ENCODE measurements at regions not wholly inside any gene's neighbourhood (a gene's known extent, or its start where the extent isn't known, plus 50 kb on each side); places are given as distances from the start of the nearest gene placed in this dataset.
"Not testable (repeated sequence)": the region's sequence is repeated elsewhere in the genome, so short reads cannot be mapped to it uniquely, and the experiment has no call there.

DNA sequence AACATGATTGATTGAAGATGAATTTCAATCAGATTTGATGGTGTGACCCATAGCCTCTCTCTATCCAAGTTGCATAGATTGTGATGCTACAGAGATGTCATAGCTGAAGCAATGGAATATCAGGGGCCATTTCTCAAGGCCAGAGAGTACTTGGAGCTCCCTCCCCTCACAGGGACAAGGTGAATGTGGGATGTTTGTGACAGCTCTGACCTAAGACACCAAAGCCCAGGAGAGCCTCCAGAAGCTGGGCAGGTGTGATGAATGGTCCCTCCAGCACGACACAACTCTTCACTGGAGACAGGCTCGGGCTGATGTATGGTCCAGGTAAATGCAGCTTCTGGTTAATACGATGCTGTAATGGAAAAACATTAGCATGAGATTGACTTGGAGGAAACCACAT is 101.0 kb upstream of the ZC3H12A start:
- no peak for TF ChIP-seq CTCF (IDR thresholded peaks at IDR 0.05)
- intact Hi-C loops (cut with DNase I): no loop called here
- Histone ChIP-seq H3K4me3 (no peak overlapping the region), H3K36me3 (no peaks in the 10 kb centered on the region), H3K4me1 (no peaks in the 10 kb centered on the region), H3K27me3 (ENCODE audit: low read depth) (no peaks in the 10 kb centered on the region), H3K27ac (no peak overlapping the region), H3K9me3 (no peaks in the 10 kb centered on the region)
- no peak for ATAC-seq
- DNase-seq: no peak

DNA sequence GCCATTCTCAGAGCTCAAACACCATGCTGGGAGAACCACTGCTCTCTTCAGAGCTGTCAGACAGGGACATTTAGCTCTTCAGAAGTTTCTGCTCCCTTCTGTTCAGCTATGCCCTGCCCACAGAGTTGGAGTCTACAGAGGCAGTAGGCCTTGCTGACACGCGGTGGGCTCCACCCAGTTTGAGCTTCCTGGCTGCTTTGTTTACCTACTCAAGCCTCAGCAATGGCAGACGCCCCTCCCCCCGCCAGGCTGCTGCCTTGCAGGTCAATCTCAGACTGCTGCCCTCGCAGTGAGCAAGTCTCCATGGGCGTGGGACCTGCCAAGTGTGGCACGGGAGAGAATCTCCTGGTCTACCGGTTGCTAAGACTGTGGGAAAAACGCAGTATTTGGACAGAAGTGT is 93.8 kb upstream of the ZC3H12A start:
- peaks cover 16% of the 10 kb centered on the region for H3K27me3 ChIP-seq (ENCODE audit: low read depth)
- H3K36me3 ChIP-seq; ATAC-seq; H3K4me3 ChIP-seq; H3K9me3 ChIP-seq; H3K4me1 ChIP-seq; intact Hi-C loops (cut with DNase I); H3K27ac ChIP-seq; DNase-seq: not testable (repeated sequence)

GRCh38 chr1:37387854-37388253 is 86.5 kb upstream of the ZC3H12A start:
- DNase-seq: no peak
- Histone ChIP-seq H3K9me3 (no peaks in the 10 kb centered on the region), H3K4me3 (no peak overlapping the region), H3K36me3 (no peaks in the 10 kb centered on the region), H3K4me1 (no peaks in the 10 kb centered on the region), H3K27me3 (ENCODE audit: low read depth) (peaks cover 9% of the 10 kb centered on the region), H3K27ac (no peak overlapping the region)
- ATAC-seq: no peak
- TF ChIP-seq CTCF (IDR thresholded peaks at IDR 0.05): no peak
- intact Hi-C loops (cut with DNase I): no loop called here

DNA sequence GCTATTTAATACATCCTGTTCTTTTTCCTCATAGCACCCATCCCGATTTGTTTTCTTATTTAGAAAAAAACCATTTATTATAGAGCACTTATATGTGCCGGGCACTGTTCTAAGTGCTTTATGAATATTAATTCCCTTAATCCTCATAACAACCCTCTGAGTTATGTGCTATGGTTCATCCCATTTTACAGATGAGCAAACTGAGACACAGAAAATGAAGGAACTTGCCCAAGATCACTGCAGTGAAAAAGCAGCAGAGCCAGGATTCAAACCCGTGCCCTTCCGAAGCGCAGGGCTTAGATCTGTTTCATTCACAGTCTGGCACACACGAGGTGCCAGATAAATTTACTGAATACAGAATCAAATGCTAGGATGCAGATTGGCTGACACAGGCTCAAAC is 85.1 kb upstream of the ZC3H12A start:
- H3K36me3 ChIP-seq: no peaks in the 10 kb centered on the region
- no peak overlapping the region for H3K4me3 ChIP-seq
- H3K27ac ChIP-seq: no peak overlapping the region
- no peaks in the 10 kb centered on the region for H3K9me3 ChIP-seq
- H3K27me3 ChIP-seq (ENCODE audit: low read depth): peaks cover 16% of the 10 kb centered on the region
- ATAC-seq: no peak
- TF ChIP-seq CTCF (IDR thresholded peaks at IDR 0.05): no peak
- no peak for DNase-seq
- H3K4me1 ChIP-seq: no peaks in the 10 kb centered on the region
- intact Hi-C loops (cut with DNase I): no loop called here

- intact Hi-C loops (cut with DNase I): no loop called here
- no peak for ATAC-seq
- no peak overlapping the region for H3K4me3 ChIP-seq
- peaks cover 33% of the 10 kb centered on the region for H3K27me3 ChIP-seq (ENCODE audit: low read depth)
- TF ChIP-seq CTCF (IDR thresholded peaks at IDR 0.05): no peak
- H3K4me1 ChIP-seq: no peaks in the 10 kb centered on the region
- H3K36me3 ChIP-seq: no peaks in the 10 kb centered on the region
- H3K27ac ChIP-seq: no peak overlapping the region
- no peaks in the 10 kb centered on the region for H3K9me3 ChIP-seq
- no peak for DNase-seq
Observed at GRCh38 chr1:37391211-37392011, 83.0 kb upstream of the ZC3H12A start.

GRCh38 chr1:37392051-37392450 is 82.3 kb upstream of the ZC3H12A start:
- Histone ChIP-seq H3K36me3 (no peaks in the 10 kb centered on the region), H3K9me3 (no peaks in the 10 kb centered on the region), H3K4me3 (no peak overlapping the region), H3K4me1 (no peaks in the 10 kb centered on the region), H3K27me3 (ENCODE audit: low read depth) (peaks cover 35% of the 10 kb centered on the region), H3K27ac (no peak overlapping the region)
- no peak for TF ChIP-seq CTCF (IDR thresholded peaks at IDR 0.05)
- DNase-seq (no peak), ATAC-seq (no peak)
- intact Hi-C loops (cut with DNase I): no loop called here

All from lower lobe of right lung (tissue), 2 donors.